PC-3 (cell line): ENCODE measurements at regions not wholly inside any gene's neighbourhood (a gene's known extent, or its start where the extent isn't known, plus 50 kb on each side); places are given as distances from the start of the nearest gene placed in this dataset.

ENCODE experiments used
- ATAC-seq: fragments of 200-7000 bp; cut with Tn5 transposase; 2 replicates; pipeline ENCODE4 v1.9.1; 2020; ENCODE audit warnings: mild to moderate bottlenecking, moderate library complexity
- BruUV-seq: library from RNA; stranded (reverse); fragments of 400-500 nt; replicated peaks from 2 replicates; lab custom pipeline; 2021; lab: Mats Ljungman, UMichigan
- CTCF ChIA-PET: fragments of 300-600 bp; sonication (Branson Sonifier 250); formaldehyde crosslinking; loops from one replicate; lab custom pipeline; 2022; ENCODE audit warnings: antibody characterized with exemption; lab: Charles Lee
- POLR2A ChIA-PET: fragments of 300-600 bp; sonication (Branson Sonifier 250); formaldehyde crosslinking; loops from one replicate; lab custom pipeline; 2022; ENCODE audit warnings: antibody characterized with exemption; ENCODE audit not compliant: unreplicated experiment; lab: Charles Lee
- DNase-seq: peaks from one replicate; pipeline ENCODE4 v3.0.0-alpha.2; 2015
- H2AFZ ChIP-seq: fragments of 300-600 bp; sonication (generic); 2 replicates; pipeline ENCODE4 v1.6.0; 2016; ENCODE audit warnings: antibody characterized with exemption, low read length
- H3F3A ChIP-seq: fragments of 300-600 bp; sonication (generic); one replicate; pipeline ENCODE4 v1.6.0; 2017; ENCODE audit warnings: antibody characterized with exemption, low read length, control low read depth, mild to moderate bottlenecking; ENCODE audit not compliant: unreplicated experiment
- H3K27ac ChIP-seq: fragments of 300-600 bp; sonication (generic); 2 replicates; pipeline ENCODE4 v1.5.1; 2016; ENCODE audit warnings: mild to moderate bottlenecking, low read length
- H3K27me3 ChIP-seq: fragments of 300-600 bp; sonication (generic); 2 replicates; pipeline ENCODE4 v1.6.1; 2016; ENCODE audit warnings: low read length, mixed read lengths
- H3K36me3 ChIP-seq: fragments of 300-600 bp; sonication (generic); 2 replicates; pipeline ENCODE4 v1.6.1; 2016; ENCODE audit warnings: low read depth, mixed run types, low read length, mixed read lengths
- H3K4me1 ChIP-seq: fragments of 300-600 bp; sonication (generic); 2 replicates; pipeline ENCODE4 v1.5.1; 2016; ENCODE audit warnings: low read length; ENCODE audit not compliant: insufficient read depth
- H3K4me2 ChIP-seq: fragments of 300-600 bp; sonication (generic); 2 replicates; pipeline ENCODE4 v1.6.0; 2016; ENCODE audit warnings: low read length
- H3K4me3 ChIP-seq: fragments of 300-600 bp; sonication (generic); 2 replicates; pipeline ENCODE4 v1.5.1; 2016; ENCODE audit warnings: mild to moderate bottlenecking, low read length, mixed read lengths
- H3K79me2 ChIP-seq: fragments of 300-600 bp; sonication (generic); 2 replicates; pipeline ENCODE4 v1.6.1; 2017; ENCODE audit warnings: low read length, mixed read lengths
- H3K9ac ChIP-seq: fragments of 300-600 bp; sonication (generic); 2 replicates; pipeline ENCODE4 v1.6.0; 2016; ENCODE audit warnings: mild to moderate bottlenecking, low read length
- H3K9me2 ChIP-seq: fragments of 300-600 bp; sonication (generic); replicated peaks from 2 replicates; pipeline ENCODE4 v1.6.1; 2016; ENCODE audit warnings: mixed run types, low read length, mixed read lengths
- H3K9me3 ChIP-seq: fragments of 300-600 bp; sonication (generic); 2 replicates; pipeline ENCODE4 v1.6.1; 2016; ENCODE audit warnings: low read length, mixed read lengths
- H4K20me1 ChIP-seq: fragments of 300-600 bp; sonication (generic); 2 replicates; pipeline ENCODE4 v1.6.1; 2016; ENCODE audit warnings: low read length, mixed read lengths
- EZH2 ChIP-seq: fragments of 300-600 bp; sonication (generic); IDR thresholded peaks from one replicate; pipeline ENCODE4 v1.6.1; 2017; ENCODE audit warnings: antibody characterized with exemption, mild to moderate bottlenecking, low read length; ENCODE audit not compliant: unreplicated experiment
- EZH2phosphoT487 ChIP-seq: fragments of 300-600 bp; sonication (generic); IDR thresholded peaks from 2 replicates; pipeline ENCODE4 v1.6.1; 2018; ENCODE audit warnings: mild to moderate bottlenecking, antibody characterized with exemption, low read length, borderline replicate concordance
- intact Hi-C: fragments of 100-400 bp; cut with micrococcal nuclease; formaldehyde crosslinking; loops from 2 replicates; pipeline ENCODE4 v1.9.0; 2023
- TF ChIP-seq, protein P1 (sequence below): fragments of 300-600 bp; sonication (generic); conservative IDR thresholded peaks from 2 replicates; pipeline ENCODE4 v1.5.1; 2017; ENCODE audit warnings: antibody characterized with exemption, low read depth, mild to moderate bottlenecking, low read length

DNA sequence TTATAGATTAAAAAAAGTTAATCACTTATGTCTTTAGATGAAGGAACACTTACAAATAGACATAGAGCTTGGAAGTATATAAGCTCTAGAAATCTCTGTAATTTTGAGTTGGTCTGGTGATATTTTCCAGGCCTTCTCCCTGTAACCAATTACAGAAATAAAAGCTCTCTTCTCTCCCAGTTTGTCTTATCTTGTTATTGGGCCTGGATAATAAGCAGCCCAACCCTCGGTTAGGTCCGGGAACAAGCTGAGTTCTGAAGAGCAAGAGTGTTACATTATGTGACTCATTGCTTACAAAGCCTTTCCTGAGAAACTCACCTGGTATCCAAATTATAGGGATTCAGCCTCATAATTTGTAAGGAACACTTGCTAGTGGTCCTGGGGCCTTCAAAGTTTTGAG is 1146.2 kb downstream of the CDH9 start:
- BruUV-seq: no TSS peak
- peak; percentile 62 for DNase-seq
- peaks cover 14% of the 10 kb centered on the region; the same call in 1 of the 2 replicates for H3K4me1 ChIP-seq
- H3K27ac ChIP-seq: no peak overlapping the region
- no peaks in the 10 kb centered on the region for H3K9me3 ChIP-seq
- intact Hi-C loops: no loop called here
- H3F3A ChIP-seq: no peaks in the 10 kb centered on the region
- H3K9me2 ChIP-seq: no peaks in the 10 kb centered on the region
- 0 out of 2 replicates have a peak, but pooled peaks cover 3% of the 10 kb centered on the region for H3K36me3 ChIP-seq
- POLR2A ChIA-PET: no interaction called here
- no peaks in the 10 kb centered on the region for H3K79me2 ChIP-seq
- H3K4me3 ChIP-seq: no peak overlapping the region
- H2AFZ ChIP-seq: no peak overlapping the region
- no peaks in the 10 kb centered on the region for H3K27me3 ChIP-seq
- ATAC-seq: peak; percentile 92
- no peak overlapping the region for H3K9ac ChIP-seq
- no peak for TF ChIP-seq EZH2phosphoT487
- TF ChIP-seq, protein P1, sequence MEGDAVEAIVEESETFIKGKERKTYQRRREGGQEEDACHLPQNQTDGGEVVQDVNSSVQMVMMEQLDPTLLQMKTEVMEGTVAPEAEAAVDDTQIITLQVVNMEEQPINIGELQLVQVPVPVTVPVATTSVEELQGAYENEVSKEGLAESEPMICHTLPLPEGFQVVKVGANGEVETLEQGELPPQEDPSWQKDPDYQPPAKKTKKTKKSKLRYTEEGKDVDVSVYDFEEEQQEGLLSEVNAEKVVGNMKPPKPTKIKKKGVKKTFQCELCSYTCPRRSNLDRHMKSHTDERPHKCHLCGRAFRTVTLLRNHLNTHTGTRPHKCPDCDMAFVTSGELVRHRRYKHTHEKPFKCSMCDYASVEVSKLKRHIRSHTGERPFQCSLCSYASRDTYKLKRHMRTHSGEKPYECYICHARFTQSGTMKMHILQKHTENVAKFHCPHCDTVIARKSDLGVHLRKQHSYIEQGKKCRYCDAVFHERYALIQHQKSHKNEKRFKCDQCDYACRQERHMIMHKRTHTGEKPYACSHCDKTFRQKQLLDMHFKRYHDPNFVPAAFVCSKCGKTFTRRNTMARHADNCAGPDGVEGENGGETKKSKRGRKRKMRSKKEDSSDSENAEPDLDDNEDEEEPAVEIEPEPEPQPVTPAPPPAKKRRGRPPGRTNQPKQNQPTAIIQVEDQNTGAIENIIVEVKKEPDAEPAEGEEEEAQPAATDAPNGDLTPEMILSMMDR: no peak
- TF ChIP-seq EZH2: no peak
- no peak overlapping the region for H3K4me2 ChIP-seq
- CTCF ChIA-PET: no interaction called here
- no peaks in the 10 kb centered on the region for H4K20me1 ChIP-seq

DNA sequence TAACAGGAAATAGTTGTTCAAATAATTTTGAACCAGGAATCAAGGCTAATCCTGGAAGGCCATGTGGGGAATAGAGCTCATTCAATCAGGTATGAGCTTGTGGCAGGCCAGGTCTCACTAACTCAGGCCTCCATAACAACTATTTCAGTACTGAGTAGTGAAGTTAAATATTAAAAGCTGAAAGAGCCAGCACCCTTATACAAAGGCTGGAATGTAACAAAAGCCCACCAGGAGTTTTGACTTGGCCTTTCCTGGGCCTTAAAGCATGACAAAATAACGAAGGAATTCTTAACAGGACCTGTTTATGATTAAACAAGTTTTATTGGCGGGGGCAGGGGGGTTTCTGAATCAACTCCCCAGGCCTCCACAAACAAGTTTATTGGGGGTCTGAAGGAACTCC is 1146.7 kb downstream of the CDH9 start:
- 0 out of 2 replicates have a peak, but pooled peaks cover 3% of the 10 kb centered on the region for H3K36me3 ChIP-seq
- H3K27ac ChIP-seq: no peak overlapping the region
- TF ChIP-seq EZH2 (no peak), EZH2phosphoT487 (no peak)
- TF ChIP-seq, protein P1: no peak
- CTCF ChIA-PET: no interaction called here
- no peak overlapping the region for H3K4me2 ChIP-seq
- H3K27me3 ChIP-seq: no peaks in the 10 kb centered on the region
- no peak overlapping the region for H3K9ac ChIP-seq
- no peak overlapping the region for H3K4me3 ChIP-seq
- H3K9me2 ChIP-seq: no peaks in the 10 kb centered on the region
- no peaks in the 10 kb centered on the region for H3F3A ChIP-seq
- no peaks in the 10 kb centered on the region for H4K20me1 ChIP-seq
- no peak overlapping the region for H2AFZ ChIP-seq
- intact Hi-C loops: no loop called here
- BruUV-seq: no TSS peak
- no peaks in the 10 kb centered on the region for H3K79me2 ChIP-seq
- POLR2A ChIA-PET: no interaction called here
- peaks cover 14% of the 10 kb centered on the region; the same call in 1 of the 2 replicates for H3K4me1 ChIP-seq
- no peak for DNase-seq
- no peaks in the 10 kb centered on the region for H3K9me3 ChIP-seq
- peak; percentile 20; the same call in 1 of the 2 replicates for ATAC-seq

DNA sequence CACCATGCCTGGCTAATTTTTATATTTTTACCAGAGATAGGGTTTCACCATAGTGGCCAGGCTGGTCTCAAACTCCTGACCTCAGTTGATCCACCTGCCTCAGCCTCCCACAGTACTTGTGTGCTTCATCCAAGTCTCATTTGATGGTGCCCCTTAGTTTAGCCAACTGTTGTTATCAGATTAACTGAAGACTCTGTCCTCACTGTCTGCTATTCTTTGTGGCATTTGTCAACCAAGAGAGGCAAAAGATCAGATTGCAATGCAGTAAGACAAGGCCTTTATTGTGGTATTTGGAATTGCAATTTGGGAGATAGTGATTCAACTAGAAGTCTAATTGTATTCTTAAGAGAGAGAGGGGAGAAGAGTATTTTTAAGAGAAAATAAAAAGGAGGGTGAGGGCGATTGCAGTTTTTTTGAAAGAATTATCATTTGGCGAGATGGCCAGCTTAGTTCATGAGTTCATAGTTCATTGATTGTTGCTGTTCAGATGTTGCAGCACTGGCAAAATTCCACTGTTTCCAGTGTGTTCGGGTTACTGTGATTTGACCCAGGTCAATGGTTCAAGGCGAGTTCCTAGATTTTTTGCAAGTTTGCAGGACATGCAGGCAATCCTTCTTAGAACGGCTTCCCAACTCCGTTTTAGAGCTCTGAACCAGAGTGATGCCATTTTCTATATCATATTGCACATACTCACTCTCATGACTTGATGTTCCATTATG is 1156.9 kb downstream of the CDH9 start:
- Histone ChIP-seq H3K27ac (no peak overlapping the region), H3K4me2 (no peak overlapping the region), H3K79me2 (no peaks in the 10 kb centered on the region), H3K4me3 (no peak overlapping the region), H4K20me1 (no peaks in the 10 kb centered on the region), H3K27me3 (no peaks in the 10 kb centered on the region), H3K9ac (no peak overlapping the region), H2AFZ (no peak overlapping the region), H3K36me3 (no peaks in the 10 kb centered on the region), H3K9me3 (no peaks in the 10 kb centered on the region), H3F3A (no peaks in the 10 kb centered on the region), H3K4me1 (no peaks in the 10 kb centered on the region), H3K9me2 (no peaks in the 10 kb centered on the region)
- intact Hi-C loops: no loop called here
- ChIA-PET POLR2A (no interaction called here), CTCF (no interaction called here)
- no peak for TF ChIP-seq EZH2
- no peak for TF ChIP-seq EZH2phosphoT487
- TF ChIP-seq, protein P1: no peak
- ATAC-seq: no peak
- DNase-seq: no peak
- no TSS peak for BruUV-seq
